ENCODE measurements at regions not wholly inside any gene's neighbourhood (a gene's known extent, or its start where the extent isn't known, plus 50 kb on each side); places are given as distances from the start of the nearest gene placed in this dataset.

- no peak for DNase-seq
Measured at GRCh38 chr7:36076074-36076473, 77.0 kb upstream of the EEPD1 start.

GRCh38 chr7:36078816-36079360 is 74.2 kb upstream of the EEPD1 start:
- no peak for DNase-seq

- no peak for DNase-seq
Measured at GRCh38 chr7:36079446-36080025, 73.5 kb upstream of the EEPD1 start.

GRCh38 chr7:36080843-36081242 is 72.2 kb upstream of the EEPD1 start:
- no peak for DNase-seq

- no peak for DNase-seq
Measured at GRCh38 chr7:36082216-36082615, 70.8 kb upstream of the EEPD1 start.

GRCh38 chr7:36082910-36083309 is 70.1 kb upstream of the EEPD1 start:
- DNase-seq = peak; percentile 36

GRCh38 chr7:36083626-36084380 is 69.3 kb upstream of the EEPD1 start:
- no peak for DNase-seq

GRCh38 chr7:36084485-36085091 is 68.5 kb upstream of the EEPD1 start:
- DNase-seq = no peak

- no peak for DNase-seq
Measured at GRCh38 chr7:36085096-36085495, 68.0 kb upstream of the EEPD1 start.

GRCh38 chr7:36086571-36086970 is 66.5 kb upstream of the EEPD1 start:
- DNase-seq = no peak

- DNase-seq = peak; percentile 9
Measured at GRCh38 chr7:36088553-36088952, 64.5 kb upstream of the EEPD1 start.

GRCh38 chr7:36088966-36089365 is 64.1 kb upstream of the EEPD1 start:
- no peak for DNase-seq

- no peak for DNase-seq
Measured at GRCh38 chr7:36090976-36091873, 61.8 kb upstream of the EEPD1 start.

GRCh38 chr7:36091874-36092176 is 61.2 kb upstream of the EEPD1 start:
- no peak for DNase-seq

GRCh38 chr7:36092221-36092771 is 60.8 kb upstream of the EEPD1 start:
- peak; percentile 46 for DNase-seq

GRCh38 chr7:36096460-36097095 is 56.5 kb upstream of the EEPD1 start:
- no peak for DNase-seq

- no peak for DNase-seq
Measured at GRCh38 chr7:36098096-36098495, 55.0 kb upstream of the EEPD1 start.

GRCh38 chr7:36100226-36100625 is 52.8 kb upstream of the EEPD1 start:
- no peak for DNase-seq

- no peak for DNase-seq
Measured at GRCh38 chr7:36100634-36101033, 52.4 kb upstream of the EEPD1 start.

Measured in hematopoietic multipotent progenitor cell treated with erythropoietin and hydrocortisone succinate and interleukin-3 and kit ligand, for 6 days (in vitro differentiated cells).